Lower leg skin (tissue), 4 donors: ENCODE measurements at regions not wholly inside any gene's neighbourhood (a gene's known extent, or its start where the extent isn't known, plus 50 kb on each side); places are given as distances from the start of the nearest gene placed in this dataset.

Experiments
- DNase-seq, 2 donors: peaks; one replicate each; pipeline ENCODE4 v3.0.0-alpha.2; 2019; ENCODE audit warnings: low spot score in 2 of 2
- H3K4me3 ChIP-seq: fragments of 200-600 bp; sonication (generic); 2 replicates; pipeline ENCODE4 v1.5.1; 2017; ENCODE audit warnings: mild to moderate bottlenecking, low read depth; ENCODE audit not compliant: poor library complexity, severe bottlenecking
- CTCF ChIP-seq, 3 donors: fragments of 450-650 bp; IDR thresholded peaks; one replicate each; pipeline ENCODE4 v1.5.1; 2016; ENCODE audit warnings: antibody characterized with exemption in 3 of 3, mild to moderate bottlenecking in 3 of 3, moderate library complexity in 2 of 3
- POLR2A ChIP-seq, 2 donors: fragments of 450-650 bp; IDR thresholded peaks; one replicate each; pipeline ENCODE4 v1.6.1; 2016 to 2017; ENCODE audit warnings: antibody characterized with exemption in 2 of 2, mild to moderate bottlenecking in 1 of 2, moderate library complexity in 1 of 2
- WGBS, 2 donors: methylation state at CpG; one replicate each; pipeline ENCODE4 v1.1.5; 2018; 5-methylcytosine and 5-hydroxymethylcytosine counted together
- intact Hi-C: fragments of 100-400 bp; cut with DNase I; formaldehyde crosslinking; loops from one replicate; pipeline ENCODE4 v1.15.0; 2023; ENCODE audit warnings: low total_unique reads

GRCh38 chr11:98616098-98616655 is 404.6 kb upstream of the CNTN5 start:
- H3K4me3 ChIP-seq, result no peak overlapping the region
- TF ChIP-seq POLR2A (IDR thresholded peaks at IDR 0.05), result no peak
- TF ChIP-seq CTCF (IDR thresholded peaks at IDR 0.05), result no peak
- no peak for DNase-seq
- intact Hi-C loops, result no loop called here

GRCh38 chr11:98621767-98622166 is 399.0 kb upstream of the CNTN5 start:
- TF ChIP-seq POLR2A (IDR thresholded peaks at IDR 0.05), result no peak
- no peak for TF ChIP-seq CTCF (IDR thresholded peaks at IDR 0.05)
- H3K4me3 ChIP-seq, result no peak overlapping the region
- DNase-seq, result no peak
- intact Hi-C loops, result no loop called here

GRCh38 chr11:98625526-98625925 is 395.2 kb upstream of the CNTN5 start:
- H3K4me3 ChIP-seq, result no peak overlapping the region
- WGBS, 2 donors, result 83 to 88% methylated on average over 2 of the region's 2 CpGs
- intact Hi-C loops, result no loop called here
- no peak for DNase-seq
- TF ChIP-seq POLR2A (IDR thresholded peaks at IDR 0.05), result no peak
- no peak for TF ChIP-seq CTCF (IDR thresholded peaks at IDR 0.05)

- TF ChIP-seq CTCF (IDR thresholded peaks at IDR 0.05), result no peak
- TF ChIP-seq POLR2A (IDR thresholded peaks at IDR 0.05), result no peak
- no peak for DNase-seq
- intact Hi-C loops, result no loop called here
- no peak overlapping the region for H3K4me3 ChIP-seq
- 74 to 76% methylated on average over 8 of the region's 8 CpGs for WGBS, 2 donors
These were observed 390.0 kb upstream of the CNTN5 start for GRCh38 chr11:98630736-98631135.

GRCh38 chr11:98657711-98658110 is 363.0 kb upstream of the CNTN5 start:
- TF ChIP-seq POLR2A (IDR thresholded peaks at IDR 0.05), result no peak
- DNase-seq, result no peak
- intact Hi-C loops, result no loop called here
- no peak overlapping the region for H3K4me3 ChIP-seq

GRCh38 chr11:98659431-98659830 is 361.3 kb upstream of the CNTN5 start:
- WGBS, 2 donors, result 73 to 74% methylated on average over 4 of the region's 4 CpGs

More at GRCh38 chr11:98659431-98659830, 361.3 kb upstream of the CNTN5 start:
- no peak for DNase-seq
- intact Hi-C loops, result no loop called here
- no peak overlapping the region for H3K4me3 ChIP-seq
- TF ChIP-seq POLR2A (IDR thresholded peaks at IDR 0.05) (no peak), CTCF (IDR thresholded peaks at IDR 0.05) (no peak)
